ENCODE measurements at regions not wholly inside any gene's neighbourhood (a gene's known extent, or its start where the extent isn't known, plus 50 kb on each side); places are given as distances from the start of the nearest gene placed in this dataset.

DNA sequence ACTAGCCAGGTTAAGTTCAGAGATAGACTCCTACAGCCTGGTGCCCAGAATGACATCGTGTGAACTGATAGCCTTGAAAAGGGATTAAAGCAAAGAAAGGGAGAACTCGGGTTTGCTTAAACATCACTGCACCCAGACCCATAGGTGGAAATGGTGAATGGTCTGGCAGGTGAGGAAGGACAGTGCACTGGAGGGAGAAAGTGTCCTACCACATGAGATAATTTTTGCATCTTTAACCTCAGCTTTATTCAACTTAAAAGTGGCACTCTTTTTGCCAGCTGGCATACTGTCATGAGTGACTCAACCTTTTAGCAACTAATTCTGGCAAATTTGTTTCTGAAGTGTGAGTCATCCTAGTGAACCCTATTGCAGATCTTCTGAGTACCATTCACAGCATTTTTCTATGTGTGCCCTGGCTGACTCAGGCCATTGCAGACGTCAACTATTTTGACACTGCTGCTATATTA is 53.0 kb upstream of the DAPP1 start:
- TF ChIP-seq ZFX (IDR thresholded peaks at IDR 0.05; ENCODE audit: borderline replicate concordance) = no peak
- TF ChIP-seq, protein P1, sequence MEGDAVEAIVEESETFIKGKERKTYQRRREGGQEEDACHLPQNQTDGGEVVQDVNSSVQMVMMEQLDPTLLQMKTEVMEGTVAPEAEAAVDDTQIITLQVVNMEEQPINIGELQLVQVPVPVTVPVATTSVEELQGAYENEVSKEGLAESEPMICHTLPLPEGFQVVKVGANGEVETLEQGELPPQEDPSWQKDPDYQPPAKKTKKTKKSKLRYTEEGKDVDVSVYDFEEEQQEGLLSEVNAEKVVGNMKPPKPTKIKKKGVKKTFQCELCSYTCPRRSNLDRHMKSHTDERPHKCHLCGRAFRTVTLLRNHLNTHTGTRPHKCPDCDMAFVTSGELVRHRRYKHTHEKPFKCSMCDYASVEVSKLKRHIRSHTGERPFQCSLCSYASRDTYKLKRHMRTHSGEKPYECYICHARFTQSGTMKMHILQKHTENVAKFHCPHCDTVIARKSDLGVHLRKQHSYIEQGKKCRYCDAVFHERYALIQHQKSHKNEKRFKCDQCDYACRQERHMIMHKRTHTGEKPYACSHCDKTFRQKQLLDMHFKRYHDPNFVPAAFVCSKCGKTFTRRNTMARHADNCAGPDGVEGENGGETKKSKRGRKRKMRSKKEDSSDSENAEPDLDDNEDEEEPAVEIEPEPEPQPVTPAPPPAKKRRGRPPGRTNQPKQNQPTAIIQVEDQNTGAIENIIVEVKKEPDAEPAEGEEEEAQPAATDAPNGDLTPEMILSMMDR (IDR thresholded peaks at IDR 0.05) = no peak
- no peak overlapping the region for H3K27ac ChIP-seq

DNA sequence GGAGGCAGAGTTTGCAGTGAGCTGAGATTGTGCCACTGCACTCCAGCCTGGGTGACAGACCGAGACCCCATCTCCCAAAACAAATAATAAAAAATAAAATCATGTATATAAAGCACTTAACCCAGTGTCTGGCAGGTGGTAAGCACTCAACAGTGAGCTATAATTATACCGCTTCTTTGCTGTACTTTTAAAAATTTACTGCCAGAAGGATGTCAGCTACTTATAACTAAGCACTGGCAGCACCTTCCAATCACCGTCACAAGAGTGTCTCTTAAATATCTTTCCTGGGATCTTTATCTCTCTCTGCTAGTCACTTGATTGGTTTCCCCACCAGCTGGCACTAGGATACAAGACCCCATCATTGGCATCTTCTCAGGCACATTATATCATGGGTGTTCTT is 53.9 kb upstream of the DAPP1 start:
- TF ChIP-seq, protein P1 (IDR thresholded peaks at IDR 0.05) = no peak
- TF ChIP-seq ZFX (IDR thresholded peaks at IDR 0.05; ENCODE audit: borderline replicate concordance) = no peak
- H3K27ac ChIP-seq = no peak overlapping the region

DNA sequence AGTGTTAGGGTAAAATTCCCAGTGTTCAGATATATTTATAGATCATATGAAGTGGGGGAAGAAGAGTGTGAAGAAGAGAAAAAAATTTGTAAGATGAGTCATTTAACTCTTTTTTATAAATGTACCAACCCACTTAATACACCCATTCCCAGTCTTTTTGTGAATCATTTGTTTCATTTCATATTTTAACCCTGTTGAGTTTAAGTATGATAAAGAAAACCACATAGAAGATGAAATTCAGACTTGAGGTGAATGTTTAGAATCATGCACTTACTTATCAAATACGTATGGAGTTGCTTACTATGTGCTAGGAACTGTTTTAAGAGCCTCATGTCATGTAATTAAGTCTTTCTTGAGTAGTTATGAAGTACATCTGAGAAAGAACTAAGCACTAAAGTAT is 56.6 kb upstream of the DAPP1 start:
- TF ChIP-seq, protein P1 (IDR thresholded peaks at IDR 0.05) = no peak
- TF ChIP-seq ZFX (IDR thresholded peaks at IDR 0.05; ENCODE audit: borderline replicate concordance) = no peak
- no peak overlapping the region for H3K27ac ChIP-seq

DNA sequence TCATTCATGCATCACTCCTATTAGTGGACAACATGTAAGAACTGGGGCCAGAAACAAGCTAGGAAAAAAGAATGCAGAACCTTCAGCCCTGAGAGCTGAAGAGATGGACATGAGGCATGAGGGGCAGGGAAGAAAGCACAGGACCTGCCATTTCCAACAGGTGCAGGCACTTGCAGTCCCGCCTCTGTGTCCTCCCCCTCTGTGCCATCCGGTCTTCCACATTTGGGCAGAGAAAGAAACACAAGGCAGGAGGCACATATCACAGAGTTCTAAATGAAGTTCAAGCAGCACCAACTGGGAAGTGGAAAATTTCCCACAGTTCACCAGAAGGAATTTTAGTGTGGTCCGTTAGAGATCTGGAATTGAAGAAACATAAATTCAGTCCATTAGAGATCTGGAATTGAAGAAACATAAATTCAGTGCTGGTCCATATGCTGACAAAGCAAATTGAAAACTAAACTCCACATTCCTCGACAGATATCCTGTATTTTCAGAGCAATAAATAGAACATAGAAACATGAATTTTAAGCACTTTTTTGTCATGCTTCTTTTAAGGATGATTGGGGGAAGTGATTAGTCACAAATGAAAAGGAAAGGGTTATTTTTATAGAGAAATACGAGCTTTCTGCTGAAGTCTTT is 57.2 kb upstream of the DAPP1 start:
- no peak overlapping the region for H3K27ac ChIP-seq
- no peak for TF ChIP-seq ZFX (IDR thresholded peaks at IDR 0.05; ENCODE audit: borderline replicate concordance)

DNA sequence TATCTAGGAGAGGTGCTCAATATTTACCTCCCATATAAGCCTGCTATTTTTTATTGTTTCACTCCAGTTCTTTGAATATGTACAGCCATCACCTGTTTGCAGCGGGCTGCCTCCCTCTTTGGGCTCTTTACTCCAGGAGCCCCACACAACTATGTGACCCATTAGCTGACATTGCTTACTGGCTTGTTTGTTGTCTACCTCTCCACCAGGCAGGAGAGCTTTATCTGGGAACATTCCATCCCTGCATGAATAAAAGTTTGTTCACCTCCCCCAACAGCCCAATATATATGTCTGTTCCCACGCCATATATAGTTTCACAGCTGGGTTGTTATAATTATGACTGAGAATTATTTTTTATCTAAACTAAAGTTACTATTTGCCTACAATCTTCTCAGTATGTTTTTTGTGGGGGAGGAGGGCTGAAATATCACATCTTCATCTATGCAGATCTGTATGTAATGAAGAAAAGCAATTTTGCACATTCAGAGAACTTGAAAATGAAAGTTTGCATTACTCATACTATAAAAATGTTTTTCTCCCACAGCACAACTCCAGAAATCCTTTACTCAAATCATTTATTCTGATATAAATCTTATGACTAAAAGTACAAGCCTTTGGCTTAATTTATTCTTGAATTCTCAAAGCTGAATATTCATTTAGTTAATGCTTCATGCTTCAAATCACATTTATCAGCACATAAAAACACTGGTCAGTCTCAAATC is 61.2 kb upstream of the DAPP1 start:
- H3K27ac ChIP-seq = no peak overlapping the region
- TF ChIP-seq ZFX (IDR thresholded peaks at IDR 0.05; ENCODE audit: borderline replicate concordance) = no peak
- TF ChIP-seq, protein P1 (IDR thresholded peaks at IDR 0.05) = no peak

DNA sequence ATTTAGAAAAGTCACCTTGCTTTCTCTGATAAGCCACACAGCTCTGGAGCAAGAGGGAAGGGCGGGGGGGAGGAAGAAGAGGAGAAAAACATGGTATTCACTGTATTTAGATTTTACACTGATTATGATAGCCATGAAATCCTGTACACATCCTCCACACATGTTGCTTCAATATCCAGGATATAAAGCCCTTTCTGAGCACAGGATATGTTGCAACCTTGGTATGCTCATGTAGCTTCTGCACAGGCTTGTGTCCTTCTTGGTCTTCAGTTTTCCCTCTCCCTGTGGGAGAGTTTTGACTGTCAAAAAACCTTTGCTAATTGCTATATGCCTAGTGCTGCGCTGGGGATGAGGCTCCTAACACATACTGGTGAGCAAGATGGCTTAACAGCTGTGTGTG is 61.9 kb upstream of the DAPP1 start:
- TF ChIP-seq ZFX (IDR thresholded peaks at IDR 0.05; ENCODE audit: borderline replicate concordance) = no peak
- TF ChIP-seq, protein P1 (IDR thresholded peaks at IDR 0.05) = no peak
- no peak overlapping the region for H3K27ac ChIP-seq

DNA sequence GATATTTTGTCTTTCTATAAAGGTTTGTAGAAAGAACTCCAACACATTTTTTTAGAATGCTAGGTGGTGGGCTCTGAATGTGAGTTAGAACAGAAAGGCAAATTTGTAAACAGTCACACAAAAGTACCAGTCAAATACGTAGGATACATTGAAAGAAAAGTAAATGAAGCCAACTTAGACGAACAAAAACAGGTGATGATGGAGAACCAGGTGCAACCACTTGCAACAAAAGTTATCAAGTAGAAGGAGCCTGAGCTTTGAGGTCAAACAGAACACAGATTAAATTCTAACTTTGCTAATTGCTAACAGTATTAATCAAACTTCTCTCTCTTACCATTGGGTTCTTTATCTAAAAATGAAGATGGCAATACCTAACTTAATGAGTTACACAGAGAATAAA is 62.7 kb upstream of the DAPP1 start:
- TF ChIP-seq ZFX (IDR thresholded peaks at IDR 0.05; ENCODE audit: borderline replicate concordance) = no peak
- TF ChIP-seq, protein P1 (IDR thresholded peaks at IDR 0.05) = no peak
- H3K27ac ChIP-seq = no peak overlapping the region

Data from 22Rv1 (cell line).